Liver (tissue), 2 donors: ENCODE measurements at regions not wholly inside any gene's neighbourhood (a gene's known extent, or its start where the extent isn't known, plus 50 kb on each side); places are given as distances from the start of the nearest gene placed in this dataset.

Experiments
- YY1 ChIP-seq: IDR thresholded peaks from 2 replicates; pipeline ENCODE4 v1.6.1; 2016; ENCODE audit warnings: antibody characterized with exemption, mild to moderate bottlenecking
- TF ChIP-seq, protein P1 (sequence below): fragments of 150-350 bp; IDR thresholded peaks from 2 replicates; pipeline ENCODE4 v1.5.1; 2017; ENCODE audit warnings: improper control_type of control experiment, low read depth, low read length; ENCODE audit not compliant: missing input control
- donor health status: healthy.

DNA sequence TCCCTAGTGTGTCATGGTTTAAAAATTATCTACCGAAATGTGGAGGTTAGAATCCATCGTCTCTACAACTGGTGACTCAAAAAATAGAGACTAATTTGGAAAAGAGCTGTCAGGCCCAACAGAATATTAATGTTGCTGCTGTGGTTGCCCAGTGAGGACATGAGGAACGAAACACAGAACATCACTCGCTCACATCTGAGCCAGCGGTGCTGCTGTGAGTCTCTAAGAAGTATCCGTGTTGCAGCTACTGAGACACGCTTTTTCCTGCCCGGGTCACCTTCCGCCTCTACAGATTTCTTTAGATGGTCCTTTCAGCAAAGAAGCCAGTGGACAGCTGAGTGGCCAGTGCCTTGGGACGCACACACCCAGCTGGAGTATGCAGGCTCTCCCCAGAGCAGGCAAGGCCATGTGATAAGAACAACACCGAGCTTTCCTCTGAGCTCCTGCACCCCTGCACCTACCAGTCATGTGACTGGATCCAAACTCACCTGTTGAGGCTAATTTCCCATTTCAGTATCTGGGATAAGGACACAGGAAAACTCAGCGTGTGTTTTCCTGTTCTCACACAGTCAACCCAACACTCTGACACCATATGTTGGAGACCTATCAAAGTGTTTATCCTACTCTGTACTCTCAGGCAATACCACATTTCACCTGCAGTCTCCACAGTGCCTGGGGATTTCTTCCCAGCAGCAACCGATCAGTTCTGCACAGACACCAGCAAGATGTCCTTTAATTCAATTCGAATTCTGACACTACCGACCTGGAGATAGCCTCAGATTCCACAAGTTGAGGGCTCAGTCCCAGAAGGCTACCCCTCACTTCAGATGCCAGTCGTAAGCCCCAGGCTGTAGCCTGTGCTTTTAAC lies 119.0 kb upstream of the RPS6KA2 start:
- TF ChIP-seq, protein P1, sequence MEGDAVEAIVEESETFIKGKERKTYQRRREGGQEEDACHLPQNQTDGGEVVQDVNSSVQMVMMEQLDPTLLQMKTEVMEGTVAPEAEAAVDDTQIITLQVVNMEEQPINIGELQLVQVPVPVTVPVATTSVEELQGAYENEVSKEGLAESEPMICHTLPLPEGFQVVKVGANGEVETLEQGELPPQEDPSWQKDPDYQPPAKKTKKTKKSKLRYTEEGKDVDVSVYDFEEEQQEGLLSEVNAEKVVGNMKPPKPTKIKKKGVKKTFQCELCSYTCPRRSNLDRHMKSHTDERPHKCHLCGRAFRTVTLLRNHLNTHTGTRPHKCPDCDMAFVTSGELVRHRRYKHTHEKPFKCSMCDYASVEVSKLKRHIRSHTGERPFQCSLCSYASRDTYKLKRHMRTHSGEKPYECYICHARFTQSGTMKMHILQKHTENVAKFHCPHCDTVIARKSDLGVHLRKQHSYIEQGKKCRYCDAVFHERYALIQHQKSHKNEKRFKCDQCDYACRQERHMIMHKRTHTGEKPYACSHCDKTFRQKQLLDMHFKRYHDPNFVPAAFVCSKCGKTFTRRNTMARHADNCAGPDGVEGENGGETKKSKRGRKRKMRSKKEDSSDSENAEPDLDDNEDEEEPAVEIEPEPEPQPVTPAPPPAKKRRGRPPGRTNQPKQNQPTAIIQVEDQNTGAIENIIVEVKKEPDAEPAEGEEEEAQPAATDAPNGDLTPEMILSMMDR: no peak
- TF ChIP-seq YY1: no peak
